HUES48 (cell line): ENCODE measurements at regions not wholly inside any gene's neighbourhood (a gene's known extent, or its start where the extent isn't known, plus 50 kb on each side); places are given as distances from the start of the nearest gene placed in this dataset.

Experiments
- H3K27ac ChIP-seq: one replicate; pipeline ENCODE4 v1.7.0; 2013; ENCODE audit warnings: low read depth, low read length, inconsistent platforms
- H3K27me3 ChIP-seq: 2 replicates; pipeline ENCODE4 v1.6.1; 2013; ENCODE audit warnings: mild to moderate bottlenecking, low read length; ENCODE audit not compliant: control insufficient read depth, insufficient read depth
- H3K36me3 ChIP-seq: 2 replicates; pipeline ENCODE4 v1.6.1; 2013; ENCODE audit warnings: low read length; ENCODE audit not compliant: control insufficient read depth, insufficient read depth
- H3K4me1 ChIP-seq: 2 replicates; pipeline ENCODE4 v1.6.1; 2013; ENCODE audit warnings: mild to moderate bottlenecking, low read length; ENCODE audit not compliant: control insufficient read depth, insufficient read depth
- H3K4me3 ChIP-seq: 2 replicates; pipeline ENCODE4 v1.5.1; 2013; ENCODE audit warnings: mild to moderate bottlenecking, low read depth, low read length
- H3K9ac ChIP-seq: 2 replicates; pipeline ENCODE4 v1.6.1; 2013; ENCODE audit warnings: mild to moderate bottlenecking, low read depth, low read length, moderate library complexity
- H3K9me3 ChIP-seq: 2 replicates; pipeline ENCODE4 v1.6.1; 2013; ENCODE audit warnings: low read length; ENCODE audit not compliant: control insufficient read depth, insufficient read depth

DNA sequence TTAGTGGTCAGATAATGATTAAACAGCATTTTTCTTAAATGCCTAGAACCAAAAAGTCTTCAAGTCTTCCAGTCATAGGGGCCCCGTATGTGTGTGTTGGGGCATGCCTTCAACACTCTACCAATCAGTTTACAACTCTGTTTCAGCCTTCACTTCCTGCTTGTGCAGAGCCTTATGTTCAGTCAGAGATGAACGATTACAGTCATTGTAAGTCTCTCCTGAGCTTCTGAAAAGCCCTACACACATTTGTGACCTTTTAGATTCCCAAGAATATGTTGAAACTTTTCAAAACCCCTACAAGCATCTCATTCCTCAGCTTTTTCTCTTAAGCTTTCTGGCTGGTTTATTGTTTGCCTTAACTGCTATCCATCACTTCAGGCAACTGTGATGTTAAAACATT is 591.2 kb downstream of the ZNF674 start:
- peaks cover 12% of the 10 kb centered on the region for H3K4me1 ChIP-seq
- H3K4me3 ChIP-seq: no peak overlapping the region

DNA sequence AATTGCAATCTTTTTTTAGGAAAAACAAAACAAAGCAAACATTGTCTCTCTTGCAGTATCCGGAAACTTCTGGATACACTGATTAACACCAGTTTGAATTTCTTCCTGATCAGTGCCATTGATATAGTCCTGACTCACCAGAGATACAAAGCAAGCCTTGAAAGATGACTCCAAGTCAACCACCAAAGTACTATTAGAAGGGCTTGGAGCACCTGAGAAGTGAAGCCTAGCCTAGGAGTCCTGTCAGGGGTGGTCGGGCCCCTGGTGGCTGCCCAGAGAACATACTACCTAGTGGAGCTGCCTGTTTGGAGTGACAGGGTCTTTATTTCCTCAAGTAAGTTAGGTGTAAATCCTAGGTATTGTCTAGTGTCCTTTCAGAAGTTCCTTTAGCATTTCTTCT is 593.2 kb downstream of the ZNF674 start:
- no peaks in the 10 kb centered on the region for H3K36me3 ChIP-seq
- H3K27me3 ChIP-seq: no peaks in the 10 kb centered on the region
- H3K9ac ChIP-seq: no peak overlapping the region
- H3K9me3 ChIP-seq: no peaks in the 10 kb centered on the region
- no peak overlapping the region for H3K27ac ChIP-seq
- H3K4me1 ChIP-seq: peaks cover 19% of the 10 kb centered on the region
- H3K4me3 ChIP-seq: no peak overlapping the region

More for the DNA sequence above, 591.2 kb downstream of the ZNF674 start:
- H3K9me3 ChIP-seq: no peaks in the 10 kb centered on the region
- no peak overlapping the region for H3K27ac ChIP-seq
- no peaks in the 10 kb centered on the region for H3K27me3 ChIP-seq
- no peaks in the 10 kb centered on the region for H3K36me3 ChIP-seq
- H3K9ac ChIP-seq: no peak overlapping the region

DNA sequence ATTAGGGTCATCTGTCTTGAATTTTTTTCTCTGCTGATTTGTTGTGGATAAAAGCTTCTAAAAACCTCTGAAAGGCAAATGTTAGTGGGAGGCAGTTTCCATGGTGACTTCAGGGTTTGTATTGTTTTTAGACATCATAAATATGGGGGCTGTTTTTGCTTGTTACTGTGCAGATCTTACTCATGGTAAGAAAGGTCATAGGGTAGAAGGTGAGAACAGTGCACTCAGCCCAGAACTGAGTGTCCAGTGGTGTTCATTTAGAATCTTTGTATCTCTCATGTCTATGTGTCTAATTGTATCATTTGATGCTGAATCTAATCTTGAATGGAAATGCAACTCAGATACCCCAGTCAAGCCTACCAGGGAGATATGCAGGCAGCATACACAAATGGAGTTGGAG is 609.8 kb downstream of the ZNF674 start:
- Histone ChIP-seq H3K4me1 (peaks cover 12% of the 10 kb centered on the region; the same call in 1 of the 2 replicates), H3K4me3 (no peak overlapping the region)

DNA sequence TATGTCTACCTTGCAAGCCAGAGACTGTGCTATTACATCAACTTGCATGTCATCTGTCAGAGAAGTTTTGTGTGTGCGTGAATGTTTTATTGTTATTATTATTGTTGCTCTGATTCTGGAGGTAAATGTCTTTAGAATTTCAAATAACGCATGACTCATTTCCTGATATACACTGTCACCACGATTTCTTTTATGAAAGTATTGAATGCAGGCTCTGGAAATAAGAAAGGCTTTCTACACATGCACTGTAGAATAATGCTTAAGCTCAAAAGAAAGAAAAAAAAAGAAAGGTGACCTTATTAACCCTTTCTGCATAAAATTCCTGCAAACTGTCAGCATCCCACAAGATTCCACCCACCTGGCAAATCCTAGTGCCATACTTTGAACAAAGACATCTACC is 632.9 kb downstream of the ZNF674 start:
- no peaks in the 10 kb centered on the region for H3K36me3 ChIP-seq
- H3K27ac ChIP-seq: no peak overlapping the region
- no peak overlapping the region for H3K4me3 ChIP-seq
- H3K4me1 ChIP-seq: peaks cover 25% of the 10 kb centered on the region
- H3K9me3 ChIP-seq: no peaks in the 10 kb centered on the region
- H3K27me3 ChIP-seq: no peaks in the 10 kb centered on the region
- H3K9ac ChIP-seq: no peak overlapping the region

More for the DNA sequence above, 609.8 kb downstream of the ZNF674 start:
- Histone ChIP-seq H3K36me3 (no peaks in the 10 kb centered on the region), H3K27ac (no peak overlapping the region), H3K27me3 (no peaks in the 10 kb centered on the region), H3K9me3 (peaks cover 17% of the 10 kb centered on the region; the same call in 1 of the 2 replicates), H3K9ac (no peak overlapping the region)

DNA sequence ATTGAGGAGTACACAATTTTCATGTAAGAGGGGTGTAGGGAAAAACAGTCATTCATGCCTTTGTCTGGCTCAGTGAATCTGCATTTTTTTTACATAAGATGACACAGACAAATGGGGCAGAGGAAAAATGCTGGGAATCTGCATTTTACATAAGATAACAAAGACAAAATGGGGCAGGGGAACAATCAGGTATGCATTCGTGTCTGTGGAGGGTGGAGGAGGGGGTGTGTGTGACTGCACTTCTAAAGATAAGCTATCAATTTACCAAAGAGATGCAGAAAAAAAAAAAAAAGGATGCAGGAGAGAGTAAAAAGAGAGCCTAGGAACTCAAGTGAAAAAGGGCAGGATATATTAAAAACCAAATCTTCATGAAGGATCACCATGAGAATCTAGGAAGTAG is 637.4 kb downstream of the ZNF674 start:
- H3K27me3 ChIP-seq: no peaks in the 10 kb centered on the region
- H3K4me3 ChIP-seq: peak overlapping the region; percentile 33; the same call in 1 of the 2 replicates
- no peaks in the 10 kb centered on the region for H3K36me3 ChIP-seq
- H3K4me1 ChIP-seq: peaks cover 45% of the 10 kb centered on the region
- peak overlapping the region; percentile 34 for H3K27ac ChIP-seq
- peak overlapping the region; percentile 42; the same call in 1 of the 2 replicates for H3K9ac ChIP-seq
- H3K9me3 ChIP-seq: no peaks in the 10 kb centered on the region

DNA sequence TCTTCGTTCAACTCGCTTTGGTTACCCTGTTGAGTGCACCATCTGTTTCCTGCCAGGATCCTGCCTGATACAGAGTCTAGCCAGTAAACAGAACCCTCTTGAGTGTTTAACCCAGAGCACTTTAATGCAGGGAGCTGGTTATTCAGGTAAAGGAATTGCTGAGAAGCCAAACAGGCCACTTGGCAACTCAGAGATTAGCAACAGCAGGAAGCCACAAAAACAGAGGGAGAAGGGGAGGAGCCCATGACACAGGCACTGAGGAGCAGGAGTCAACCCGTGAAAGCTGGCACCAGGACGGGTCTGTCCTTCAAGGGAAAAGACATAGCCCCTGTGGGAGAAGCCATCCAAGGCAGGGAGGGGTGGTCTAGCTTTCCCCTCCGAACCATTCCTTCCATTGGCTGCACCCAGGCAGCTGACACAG is 641.4 kb downstream of the ZNF674 start:
- no peak overlapping the region for H3K4me3 ChIP-seq
- H3K9ac ChIP-seq: no peak overlapping the region
- no peaks in the 10 kb centered on the region for H3K9me3 ChIP-seq
- H3K36me3 ChIP-seq: no peaks in the 10 kb centered on the region
- H3K27me3 ChIP-seq: no peaks in the 10 kb centered on the region
- H3K27ac ChIP-seq: peak overlapping the region; percentile 31
- peaks cover 40% of the 10 kb centered on the region for H3K4me1 ChIP-seq

DNA sequence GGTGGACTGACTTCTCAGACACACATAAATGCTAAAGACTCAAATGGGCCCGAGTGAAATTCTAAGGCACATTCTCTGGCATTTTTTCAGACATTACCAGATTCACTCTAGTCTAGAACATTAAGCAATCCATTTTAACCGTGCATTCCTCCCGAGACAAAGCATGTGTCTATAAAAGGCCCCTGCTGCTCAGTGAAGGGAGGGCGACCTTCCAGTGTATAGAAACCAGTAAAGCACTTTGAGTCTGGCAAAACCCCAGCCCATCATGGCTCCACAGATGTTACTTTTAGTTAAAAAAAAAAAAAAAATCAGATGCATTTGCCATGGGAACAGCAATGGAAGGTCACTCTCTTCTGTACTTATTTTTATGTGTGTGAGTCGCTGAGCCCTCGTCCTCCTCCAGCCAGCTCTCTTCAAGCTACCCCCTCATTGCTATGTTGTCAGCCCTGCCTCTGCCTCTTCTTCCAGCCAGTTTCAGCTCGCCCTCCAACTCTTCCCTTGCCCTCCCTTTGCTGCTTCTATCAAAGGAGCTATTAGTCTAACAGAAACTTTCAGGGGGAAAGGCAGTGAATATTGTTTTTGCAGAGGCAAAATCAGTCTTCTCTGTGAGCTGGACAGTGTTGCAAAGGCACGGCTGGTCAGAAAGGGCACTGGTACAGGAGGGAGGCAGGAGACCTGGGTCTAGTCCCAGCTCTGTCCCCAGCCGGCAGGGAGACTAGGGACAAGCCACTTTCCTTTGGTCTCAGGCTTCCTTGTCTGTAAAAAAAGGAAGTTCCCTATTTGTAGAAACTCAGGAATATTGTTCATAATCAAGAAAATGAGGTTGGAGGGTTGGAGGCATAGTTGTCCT is 644.2 kb downstream of the ZNF674 start:
- H3K36me3 ChIP-seq: no peaks in the 10 kb centered on the region
- no peak overlapping the region for H3K4me3 ChIP-seq
- no peak overlapping the region for H3K27ac ChIP-seq
- no peak overlapping the region for H3K9ac ChIP-seq
- no peaks in the 10 kb centered on the region for H3K9me3 ChIP-seq
- H3K4me1 ChIP-seq: peaks cover 27% of the 10 kb centered on the region
- H3K27me3 ChIP-seq: no peaks in the 10 kb centered on the region

DNA sequence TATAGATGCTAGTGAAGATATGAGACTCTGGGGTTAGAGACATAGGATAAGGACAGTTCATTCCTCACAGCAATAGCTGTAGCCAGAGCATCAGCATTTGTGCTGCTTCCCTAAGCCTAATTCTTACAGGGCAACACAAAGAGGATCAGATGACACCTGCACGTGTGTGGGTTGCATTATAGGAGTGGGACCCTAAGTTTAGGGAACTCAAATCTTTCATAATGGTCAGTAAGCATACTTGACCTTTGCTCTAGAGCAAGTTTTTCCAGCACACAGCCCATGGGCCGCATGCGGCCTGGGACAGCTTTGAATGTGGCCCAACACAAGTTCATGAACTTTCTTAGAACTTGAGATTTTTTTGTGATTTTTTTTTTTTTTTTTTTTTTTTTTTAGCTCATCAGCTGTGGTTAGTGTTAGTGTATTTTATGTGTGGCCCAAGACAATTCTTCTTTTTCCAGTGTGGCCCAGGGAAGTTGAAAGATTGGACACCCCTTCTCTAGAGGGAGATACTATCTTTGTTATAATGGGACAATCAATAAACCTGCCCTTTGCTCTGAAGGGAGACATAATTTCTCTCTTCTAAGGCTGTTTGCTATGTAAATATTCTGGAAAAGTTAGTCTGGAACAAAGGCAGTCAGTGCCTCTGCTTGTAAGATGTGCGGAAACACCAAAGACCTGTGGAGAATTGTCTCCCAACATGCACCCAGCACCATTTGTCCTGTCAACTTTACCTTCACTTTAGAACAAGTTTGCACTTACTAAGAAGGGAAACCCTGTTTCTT is 650.2 kb downstream of the ZNF674 start:
- no peak overlapping the region for H3K4me3 ChIP-seq
- no peaks in the 10 kb centered on the region for H3K4me1 ChIP-seq
- H3K36me3 ChIP-seq: no peaks in the 10 kb centered on the region
- no peak overlapping the region for H3K9ac ChIP-seq
- H3K27ac ChIP-seq: no peak overlapping the region
- no peaks in the 10 kb centered on the region for H3K9me3 ChIP-seq
- H3K27me3 ChIP-seq: no peaks in the 10 kb centered on the region

DNA sequence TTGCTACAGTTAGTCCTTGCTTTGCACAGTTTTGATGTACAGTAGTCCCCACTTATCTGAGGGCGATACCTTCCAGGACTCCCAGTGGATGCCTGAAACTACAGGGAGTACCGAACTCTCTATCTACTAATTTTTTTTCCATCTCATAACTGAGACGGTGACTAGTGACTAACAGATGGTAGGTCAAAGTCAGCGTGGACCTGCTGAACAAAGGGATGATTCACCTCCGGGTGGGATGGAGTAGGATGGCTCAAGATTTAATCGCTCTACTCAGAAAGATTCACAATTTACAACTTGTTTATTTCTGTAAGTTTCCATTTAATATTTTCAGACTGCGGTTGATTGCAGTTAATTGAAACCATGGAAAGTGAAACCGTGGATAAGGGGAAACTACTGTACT is 655.8 kb downstream of the ZNF674 start:
- H3K36me3 ChIP-seq: no peaks in the 10 kb centered on the region
- no peaks in the 10 kb centered on the region for H3K27me3 ChIP-seq
- no peak overlapping the region for H3K4me3 ChIP-seq
- H3K4me1 ChIP-seq: peaks cover 11% of the 10 kb centered on the region
- no peaks in the 10 kb centered on the region for H3K9me3 ChIP-seq
- H3K9ac ChIP-seq: no peak overlapping the region
- no peak overlapping the region for H3K27ac ChIP-seq

DNA sequence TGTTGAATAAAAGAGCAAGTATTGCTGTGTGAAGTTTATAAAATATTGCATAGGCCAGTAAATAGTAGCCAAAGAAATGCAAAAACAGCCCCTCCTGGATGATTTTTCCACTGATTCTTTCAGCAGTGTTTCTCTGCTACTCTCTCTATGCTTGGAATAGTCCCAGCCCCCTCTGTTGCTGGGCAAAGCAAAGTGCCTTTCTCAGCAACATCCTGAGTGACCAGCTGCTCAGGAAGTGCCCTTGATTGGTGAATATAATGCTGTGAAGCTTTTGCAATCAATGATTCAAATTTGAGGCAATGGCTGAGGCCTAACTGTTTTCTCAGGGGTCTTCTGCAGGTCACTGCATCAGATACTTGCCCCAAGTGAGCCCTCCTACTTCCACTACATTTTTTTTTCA is 656.7 kb downstream of the ZNF674 start:
- Histone ChIP-seq H3K4me3 (no peak overlapping the region), H3K4me1 (peaks cover 11% of the 10 kb centered on the region), H3K27ac (no peak overlapping the region), H3K9me3 (no peaks in the 10 kb centered on the region), H3K9ac (no peak overlapping the region), H3K36me3 (no peaks in the 10 kb centered on the region), H3K27me3 (no peaks in the 10 kb centered on the region)

DNA sequence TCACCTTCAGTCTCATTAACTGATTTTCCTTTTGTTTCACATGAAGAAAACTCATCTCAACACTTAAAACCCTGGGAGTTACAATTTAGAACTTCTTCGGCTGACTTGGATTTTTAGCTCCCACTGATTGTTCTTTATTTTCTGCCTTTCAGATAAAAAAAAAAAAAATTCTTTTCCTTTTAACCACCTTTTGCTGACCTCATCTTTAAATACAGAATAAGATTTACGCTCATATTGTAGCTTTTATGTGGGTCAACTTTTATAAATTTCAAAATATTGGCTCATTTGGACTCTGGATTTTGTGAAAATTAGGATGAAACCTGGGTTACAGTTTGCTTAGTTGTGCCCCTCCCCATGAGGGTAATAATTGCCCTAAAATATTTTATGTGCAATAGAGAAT is 659.3 kb downstream of the ZNF674 start:
- Histone ChIP-seq H3K4me3 (no peak overlapping the region), H3K4me1 (peaks cover 13% of the 10 kb centered on the region), H3K9ac (no peak overlapping the region), H3K27ac (no peak overlapping the region), H3K36me3 (no peaks in the 10 kb centered on the region), H3K9me3 (no peaks in the 10 kb centered on the region), H3K27me3 (no peaks in the 10 kb centered on the region)
